ENCODE measurements at regions not wholly inside any gene's neighbourhood (a gene's known extent, or its start where the extent isn't known, plus 50 kb on each side); places are given as distances from the start of the nearest gene placed in this dataset.

GRCh38 chrX:121802881-121803412, 755.5 kb downstream of the GLUD2 start:
- H3K36me3 ChIP-seq (ENCODE audit: control insufficient read depth, low read length) = no peaks in the 10 kb centered on the region
- H3K27ac ChIP-seq (ENCODE audit: low read depth, low read length) = no peak overlapping the region
- no peak overlapping the region for H3K4me3 ChIP-seq (ENCODE audit: low read length)
- H3K27me3 ChIP-seq (ENCODE audit: control insufficient read depth, low read length) = no peaks in the 10 kb centered on the region
- no peaks in the 10 kb centered on the region for H4K20me1 ChIP-seq (ENCODE audit: control insufficient read depth, insufficient read depth, low read depth, low read length)
- TF ChIP-seq CTCF (IDR thresholded peaks at IDR 0.05; ENCODE audit: low read depth, low read length, poor library complexity, severe bottlenecking) (no peak), EZH2phosphoT487 (IDR thresholded peaks at IDR 0.05; ENCODE audit: borderline replicate concordance, low read length) (no peak)
- H3K9me3 ChIP-seq (ENCODE audit: control insufficient read depth, insufficient read depth, low read length) = no peaks in the 10 kb centered on the region
- no peak overlapping the region for H3K4me2 ChIP-seq (ENCODE audit: low read length)
- no peaks in the 10 kb centered on the region for H3K9me2 ChIP-seq (replicated peaks; ENCODE audit: control insufficient read depth, low read length)
- no peaks in the 10 kb centered on the region for H3K4me1 ChIP-seq (ENCODE audit: control insufficient read depth, low read length)
- no peaks in the 10 kb centered on the region for H3K79me2 ChIP-seq (ENCODE audit: control insufficient read depth, low read length)
- no peaks in the 10 kb centered on the region for H3F3A ChIP-seq (ENCODE audit: control insufficient read depth, insufficient read depth)

GRCh38 chrX:121823406-121823805, 776.0 kb downstream of the GLUD2 start:
- no peaks in the 10 kb centered on the region for H3K4me1 ChIP-seq (ENCODE audit: control insufficient read depth, low read length)
- no peaks in the 10 kb centered on the region for H3F3A ChIP-seq (ENCODE audit: control insufficient read depth, insufficient read depth)
- no peaks in the 10 kb centered on the region for H4K20me1 ChIP-seq (ENCODE audit: control insufficient read depth, insufficient read depth, low read depth, low read length)
- no peaks in the 10 kb centered on the region for H3K9me3 ChIP-seq (ENCODE audit: control insufficient read depth, insufficient read depth, low read length)
- no peaks in the 10 kb centered on the region for H3K9me2 ChIP-seq (replicated peaks; ENCODE audit: control insufficient read depth, low read length)
- no peak overlapping the region for H3K27ac ChIP-seq (ENCODE audit: low read depth, low read length)
- H3K4me2 ChIP-seq (ENCODE audit: low read length) = no peak overlapping the region
- no peaks in the 10 kb centered on the region for H3K27me3 ChIP-seq (ENCODE audit: control insufficient read depth, low read length)
- no peak overlapping the region for H3K4me3 ChIP-seq (ENCODE audit: low read length)
- H3K36me3 ChIP-seq (ENCODE audit: control insufficient read depth, low read length) = no peaks in the 10 kb centered on the region
- no peaks in the 10 kb centered on the region for H3K79me2 ChIP-seq (ENCODE audit: control insufficient read depth, low read length)
- no peak for TF ChIP-seq CTCF (IDR thresholded peaks at IDR 0.05; ENCODE audit: low read depth, low read length, poor library complexity, severe bottlenecking)
- TF ChIP-seq EZH2phosphoT487 (IDR thresholded peaks at IDR 0.05; ENCODE audit: borderline replicate concordance, low read length) = no peak

GRCh38 chrX:121831601-121832000, 784.2 kb downstream of the GLUD2 start:
- Histone ChIP-seq H3K9me3 (ENCODE audit: control insufficient read depth, insufficient read depth, low read length) (no peaks in the 10 kb centered on the region), H4K20me1 (ENCODE audit: control insufficient read depth, insufficient read depth, low read depth, low read length) (no peaks in the 10 kb centered on the region), H3K9me2 (replicated peaks; ENCODE audit: control insufficient read depth, low read length) (no peaks in the 10 kb centered on the region), H3K27me3 (ENCODE audit: control insufficient read depth, low read length) (no peaks in the 10 kb centered on the region), H3K4me3 (ENCODE audit: low read length) (no peak overlapping the region), H3K36me3 (ENCODE audit: control insufficient read depth, low read length) (no peaks in the 10 kb centered on the region), H3F3A (ENCODE audit: control insufficient read depth, insufficient read depth) (no peaks in the 10 kb centered on the region), H3K4me1 (ENCODE audit: control insufficient read depth, low read length) (no peaks in the 10 kb centered on the region), H3K27ac (ENCODE audit: low read depth, low read length) (no peak overlapping the region), H3K4me2 (ENCODE audit: low read length) (no peak overlapping the region), H3K79me2 (ENCODE audit: control insufficient read depth, low read length) (no peaks in the 10 kb centered on the region)
- TF ChIP-seq CTCF (IDR thresholded peaks at IDR 0.05; ENCODE audit: low read depth, low read length, poor library complexity, severe bottlenecking) (no peak), EZH2phosphoT487 (IDR thresholded peaks at IDR 0.05; ENCODE audit: borderline replicate concordance, low read length) (no peak)
